Smooth muscle cell (in vitro differentiated cells): ENCODE measurements at regions not wholly inside any gene's neighbourhood (a gene's known extent, or its start where the extent isn't known, plus 50 kb on each side); places are given as distances from the start of the nearest gene placed in this dataset.

Source experiments
- DNase-seq: peaks from one replicate; lab custom pipeline; 2025; ENCODE audit not compliant: unreplicated experiment; lab: John Stamatoyannopoulos, UW
- H2AFZ ChIP-seq: fragments of 200-600 bp; sonication (generic); 2 replicates; pipeline ENCODE4 v1.6.0; 2016; ENCODE audit warnings: antibody characterized with exemption, low read depth, mild to moderate bottlenecking
- H3F3A ChIP-seq: fragments of 200-600 bp; sonication (generic); 2 replicates; pipeline ENCODE4 v1.6.0; 2017; ENCODE audit warnings: antibody characterized with exemption, low read depth
- H3K27ac ChIP-seq: fragments of 200-600 bp; sonication (generic); 2 replicates; pipeline ENCODE4 v1.5.1; 2016; ENCODE audit warnings: low read depth, mild to moderate bottlenecking
- H3K27me3 ChIP-seq: fragments of 200-600 bp; sonication (generic); 2 replicates; pipeline ENCODE4 v1.6.1; 2016; ENCODE audit warnings: low read depth, mild to moderate bottlenecking
- H3K36me3 ChIP-seq: fragments of 200-600 bp; sonication (generic); 2 replicates; pipeline ENCODE4 v1.5.1; 2016; ENCODE audit warnings: low read depth
- H3K4me1 ChIP-seq: fragments of 200-600 bp; sonication (generic); 2 replicates; pipeline ENCODE4 v1.5.1; 2016; ENCODE audit warnings: low read depth
- H3K4me2 ChIP-seq: fragments of 200-600 bp; sonication (generic); 2 replicates; pipeline ENCODE4 v1.6.0; 2016; ENCODE audit warnings: mild to moderate bottlenecking
- H3K4me3 ChIP-seq: fragments of 200-600 bp; sonication (generic); 2 replicates; pipeline ENCODE4 v1.5.1; 2016; ENCODE audit warnings: mild to moderate bottlenecking
- H3K79me2 ChIP-seq: fragments of 200-600 bp; sonication (generic); 2 replicates; pipeline ENCODE4 v1.6.0; 2016; ENCODE audit warnings: low read depth, mild to moderate bottlenecking
- H3K9ac ChIP-seq: fragments of 200-600 bp; sonication (generic); 2 replicates; pipeline ENCODE4 v1.6.0; 2016; ENCODE audit warnings: low read depth
- H3K9me3 ChIP-seq: fragments of 200-600 bp; sonication (generic); replicated peaks from 2 replicates; pipeline ENCODE4 v1.5.1; 2016; ENCODE audit warnings: low read depth
- H4K20me1 ChIP-seq: fragments of 200-600 bp; sonication (generic); 2 replicates; pipeline ENCODE4 v1.6.0; 2016; ENCODE audit warnings: low read depth
- WGBS: methylation state at CpG from one replicate; pipeline ENCODE4 v1.1.7; 2016; ENCODE audit warnings: low lambda C conversion rate; 5-methylcytosine and 5-hydroxymethylcytosine counted together
- TF ChIP-seq, protein P1 (sequence below): fragments of 200-600 bp; sonication (generic); IDR thresholded peaks from 2 replicates; pipeline ENCODE4 v1.5.1; 2017; ENCODE audit warnings: borderline replicate concordance, mild to moderate bottlenecking, antibody characterized with exemption; ENCODE audit not compliant: insufficient read depth, poor library complexity, severe bottlenecking

DNA sequence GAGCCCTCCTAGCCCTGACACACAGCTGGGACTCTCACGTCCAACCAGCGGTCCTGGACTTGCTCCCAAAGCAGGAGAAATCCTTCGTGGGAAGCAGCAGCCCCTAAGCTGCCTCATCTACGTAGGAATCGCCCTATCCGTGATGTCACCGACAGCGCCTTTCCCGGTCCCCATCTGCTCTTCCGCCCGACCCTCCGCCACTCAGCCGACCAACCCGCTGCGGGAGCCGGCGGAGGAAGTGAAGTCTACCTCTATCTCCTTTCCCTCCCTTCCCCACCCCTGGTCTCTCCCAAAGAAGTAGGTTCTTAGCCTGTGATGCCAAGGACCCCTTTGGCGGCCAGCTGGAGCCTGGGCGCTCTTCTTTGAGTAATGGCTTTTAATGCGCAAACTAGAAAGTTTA is 272.1 kb downstream of the FAM72C start:
- no peaks in the 10 kb centered on the region for H3F3A ChIP-seq
- no peaks in the 10 kb centered on the region for H3K9me3 ChIP-seq
- H2AFZ ChIP-seq: no peak overlapping the region
- TF ChIP-seq, protein P1, sequence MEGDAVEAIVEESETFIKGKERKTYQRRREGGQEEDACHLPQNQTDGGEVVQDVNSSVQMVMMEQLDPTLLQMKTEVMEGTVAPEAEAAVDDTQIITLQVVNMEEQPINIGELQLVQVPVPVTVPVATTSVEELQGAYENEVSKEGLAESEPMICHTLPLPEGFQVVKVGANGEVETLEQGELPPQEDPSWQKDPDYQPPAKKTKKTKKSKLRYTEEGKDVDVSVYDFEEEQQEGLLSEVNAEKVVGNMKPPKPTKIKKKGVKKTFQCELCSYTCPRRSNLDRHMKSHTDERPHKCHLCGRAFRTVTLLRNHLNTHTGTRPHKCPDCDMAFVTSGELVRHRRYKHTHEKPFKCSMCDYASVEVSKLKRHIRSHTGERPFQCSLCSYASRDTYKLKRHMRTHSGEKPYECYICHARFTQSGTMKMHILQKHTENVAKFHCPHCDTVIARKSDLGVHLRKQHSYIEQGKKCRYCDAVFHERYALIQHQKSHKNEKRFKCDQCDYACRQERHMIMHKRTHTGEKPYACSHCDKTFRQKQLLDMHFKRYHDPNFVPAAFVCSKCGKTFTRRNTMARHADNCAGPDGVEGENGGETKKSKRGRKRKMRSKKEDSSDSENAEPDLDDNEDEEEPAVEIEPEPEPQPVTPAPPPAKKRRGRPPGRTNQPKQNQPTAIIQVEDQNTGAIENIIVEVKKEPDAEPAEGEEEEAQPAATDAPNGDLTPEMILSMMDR: no peak
- no peaks in the 10 kb centered on the region for H3K36me3 ChIP-seq
- WGBS: 89% methylated on average over 20 of the region's 20 CpGs
- H3K4me3 ChIP-seq: no peak overlapping the region
- no peaks in the 10 kb centered on the region for H3K4me1 ChIP-seq
- H3K4me2 ChIP-seq: no peak overlapping the region
- H3K9ac ChIP-seq: no peak overlapping the region
- no peaks in the 10 kb centered on the region for H3K27me3 ChIP-seq
- H4K20me1 ChIP-seq: no peaks in the 10 kb centered on the region
- no peak for DNase-seq
- no peak overlapping the region for H3K27ac ChIP-seq
- H3K79me2 ChIP-seq: no peaks in the 10 kb centered on the region

DNA sequence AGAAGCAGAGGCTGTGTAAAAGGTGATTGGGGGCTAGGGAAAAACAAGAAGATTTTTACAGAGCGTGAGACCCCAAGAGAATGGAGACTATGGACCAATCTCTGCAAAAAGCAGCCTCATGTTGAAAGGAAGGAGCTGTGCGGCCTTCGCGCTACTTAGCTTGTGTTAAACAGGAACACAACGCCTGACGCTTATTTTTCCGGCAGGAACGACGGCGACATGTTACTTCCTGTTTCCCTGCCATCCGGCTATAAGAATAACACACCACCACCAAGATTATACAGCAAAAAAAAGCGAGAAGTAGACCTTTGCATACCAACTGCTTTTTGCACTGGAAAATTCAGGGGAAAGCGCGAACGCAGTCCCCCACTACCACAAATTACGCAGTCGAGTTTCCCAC is 272.7 kb downstream of the FAM72C start:
- Histone ChIP-seq H3K4me1 (no peaks in the 10 kb centered on the region), H3K9me3 (no peaks in the 10 kb centered on the region), H3K79me2 (no peaks in the 10 kb centered on the region), H3K4me2 (no peak overlapping the region), H3K4me3 (no peak overlapping the region), H4K20me1 (no peaks in the 10 kb centered on the region), H3F3A (no peaks in the 10 kb centered on the region), H3K36me3 (no peaks in the 10 kb centered on the region), H2AFZ (no peak overlapping the region), H3K27ac (no peak overlapping the region), H3K27me3 (no peaks in the 10 kb centered on the region), H3K9ac (no peak overlapping the region)
- no peak for DNase-seq
- WGBS: 91% methylated on average over 17 of the region's 17 CpGs
- TF ChIP-seq, protein P1: no peak

DNA sequence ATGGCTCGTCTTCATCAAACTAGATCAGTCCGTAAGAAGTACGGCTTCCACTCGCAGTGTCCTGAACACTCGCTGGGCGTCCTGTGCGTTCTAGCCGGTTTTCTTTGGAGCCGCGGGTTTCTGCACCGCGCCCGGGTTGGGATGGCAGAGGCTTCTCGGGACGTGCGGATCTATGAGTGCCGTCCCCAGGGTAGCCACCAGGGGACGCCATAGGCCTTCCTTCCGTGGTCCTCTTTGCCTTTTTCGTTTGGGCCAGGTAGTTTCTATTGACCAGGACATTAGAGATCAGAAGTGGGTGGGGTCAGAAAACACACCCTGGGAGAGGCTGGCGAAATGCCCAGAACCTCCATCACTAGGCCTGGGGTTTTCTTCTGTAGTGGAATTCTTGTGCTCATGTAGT is 273.8 kb downstream of the FAM72C start:
- H3K4me2 ChIP-seq: no peak overlapping the region
- 80% methylated on average over 21 of the region's 21 CpGs for WGBS
- no peaks in the 10 kb centered on the region for H4K20me1 ChIP-seq
- no peak overlapping the region for H3K9ac ChIP-seq
- H3K27me3 ChIP-seq: no peaks in the 10 kb centered on the region
- DNase-seq: no peak
- H3K9me3 ChIP-seq: no peaks in the 10 kb centered on the region
- no peaks in the 10 kb centered on the region for H3K4me1 ChIP-seq
- no peaks in the 10 kb centered on the region for H3K79me2 ChIP-seq
- TF ChIP-seq, protein P1: no peak
- H3F3A ChIP-seq: no peaks in the 10 kb centered on the region
- H2AFZ ChIP-seq: no peak overlapping the region
- no peak overlapping the region for H3K4me3 ChIP-seq
- no peak overlapping the region for H3K27ac ChIP-seq
- H3K36me3 ChIP-seq: no peaks in the 10 kb centered on the region

DNA sequence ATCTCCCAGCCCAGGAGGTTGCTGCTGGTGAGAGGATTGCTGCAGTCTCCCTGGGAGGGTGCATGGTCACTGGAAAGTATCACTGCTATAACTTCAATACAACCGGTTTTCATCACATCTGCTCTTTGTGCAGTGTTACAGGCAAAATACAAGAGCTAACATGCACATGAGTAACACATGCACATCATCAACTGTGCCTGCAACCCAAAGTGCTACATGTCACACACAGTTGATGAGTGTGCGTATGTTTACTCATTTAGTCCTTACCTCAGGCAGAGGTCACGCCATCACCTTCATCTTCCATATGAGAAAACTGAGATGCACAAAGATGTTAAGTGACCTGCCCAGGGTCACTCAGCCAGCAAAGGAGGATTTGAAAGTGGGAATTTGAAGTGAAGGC is 277.7 kb downstream of the FAM72C start:
- H3K4me1 ChIP-seq: no peaks in the 10 kb centered on the region
- peaks cover 4% of the 10 kb centered on the region for H3K9me3 ChIP-seq
- H3K9ac ChIP-seq: no peak overlapping the region
- TF ChIP-seq, protein P1: no peak
- no peak overlapping the region for H3K4me2 ChIP-seq
- DNase-seq: no peak
- H2AFZ ChIP-seq: no peak overlapping the region
- no peak overlapping the region for H3K4me3 ChIP-seq
- no peaks in the 10 kb centered on the region for H3K27me3 ChIP-seq
- no peaks in the 10 kb centered on the region for H3K36me3 ChIP-seq
- no peaks in the 10 kb centered on the region for H3F3A ChIP-seq
- no peaks in the 10 kb centered on the region for H4K20me1 ChIP-seq
- 76% methylated on average over 3 of the region's 3 CpGs for WGBS
- no peak overlapping the region for H3K27ac ChIP-seq
- no peaks in the 10 kb centered on the region for H3K79me2 ChIP-seq
